ENCODE measurements at regions not wholly inside any gene's neighbourhood (a gene's known extent, or its start where the extent isn't known, plus 50 kb on each side); places are given as distances from the start of the nearest gene placed in this dataset.
A peak's percentile ranks its signal among the peaks of the same experiment; 100 is the strongest.

DNA sequence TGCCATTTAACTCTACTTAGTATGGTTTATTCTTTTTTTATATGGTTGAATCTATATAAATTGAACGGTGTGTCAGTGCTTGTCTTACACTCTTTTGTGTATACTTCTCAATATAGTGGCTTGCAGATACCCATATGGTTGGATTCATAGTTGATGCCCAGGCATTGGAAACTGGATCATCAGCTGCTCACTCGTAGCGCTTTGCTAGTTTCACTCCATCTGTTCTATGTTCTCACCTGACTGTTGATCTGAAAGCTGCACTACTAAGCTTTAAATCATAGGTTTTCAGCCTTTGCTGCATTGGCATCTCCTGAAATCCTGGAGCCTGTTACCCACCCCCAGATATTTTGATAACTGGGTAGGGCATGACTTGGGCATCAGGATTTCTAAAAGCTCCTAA, 121.6 kb upstream of the DCLK2 start:
- TF ChIP-seq, protein P1, sequence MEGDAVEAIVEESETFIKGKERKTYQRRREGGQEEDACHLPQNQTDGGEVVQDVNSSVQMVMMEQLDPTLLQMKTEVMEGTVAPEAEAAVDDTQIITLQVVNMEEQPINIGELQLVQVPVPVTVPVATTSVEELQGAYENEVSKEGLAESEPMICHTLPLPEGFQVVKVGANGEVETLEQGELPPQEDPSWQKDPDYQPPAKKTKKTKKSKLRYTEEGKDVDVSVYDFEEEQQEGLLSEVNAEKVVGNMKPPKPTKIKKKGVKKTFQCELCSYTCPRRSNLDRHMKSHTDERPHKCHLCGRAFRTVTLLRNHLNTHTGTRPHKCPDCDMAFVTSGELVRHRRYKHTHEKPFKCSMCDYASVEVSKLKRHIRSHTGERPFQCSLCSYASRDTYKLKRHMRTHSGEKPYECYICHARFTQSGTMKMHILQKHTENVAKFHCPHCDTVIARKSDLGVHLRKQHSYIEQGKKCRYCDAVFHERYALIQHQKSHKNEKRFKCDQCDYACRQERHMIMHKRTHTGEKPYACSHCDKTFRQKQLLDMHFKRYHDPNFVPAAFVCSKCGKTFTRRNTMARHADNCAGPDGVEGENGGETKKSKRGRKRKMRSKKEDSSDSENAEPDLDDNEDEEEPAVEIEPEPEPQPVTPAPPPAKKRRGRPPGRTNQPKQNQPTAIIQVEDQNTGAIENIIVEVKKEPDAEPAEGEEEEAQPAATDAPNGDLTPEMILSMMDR (IDR thresholded peaks at IDR 0.05; ENCODE audit: unreplicated experiment): no peak
- peaks cover 1% of the 10 kb centered on the region for H3K4me1 Mint-ChIP-seq (ENCODE audit: insufficient read depth, unreplicated experiment)
- ChIA-PET POLR2A (no interaction called here), CTCF (interaction anchor here (0.5 kb wide), 1 partner anchor 186 kb away, joined by 5 read pairs; no protein-coding TSS in a partner anchor)
- intact Hi-C loops (cut with micrococcal nuclease): no loop called here
- no peaks in the 10 kb centered on the region for H3K36me3 Mint-ChIP-seq (ENCODE audit: insufficient read depth, unreplicated experiment)
- no peak overlapping the region for H3K27ac Mint-ChIP-seq (ENCODE audit: low read depth, unreplicated experiment)
- DNase-seq (ENCODE audit: unreplicated experiment): no peak
- no peaks in the 10 kb centered on the region for H3K9me3 Mint-ChIP-seq (ENCODE audit: unreplicated experiment)
- H3K27me3 Mint-ChIP-seq (ENCODE audit: insufficient read depth, unreplicated experiment): no peaks in the 10 kb centered on the region
- no peak overlapping the region for H3K4me3 Mint-ChIP-seq (ENCODE audit: unreplicated experiment)
- BruUV-seq (replicated peaks): no TSS peak

DNA sequence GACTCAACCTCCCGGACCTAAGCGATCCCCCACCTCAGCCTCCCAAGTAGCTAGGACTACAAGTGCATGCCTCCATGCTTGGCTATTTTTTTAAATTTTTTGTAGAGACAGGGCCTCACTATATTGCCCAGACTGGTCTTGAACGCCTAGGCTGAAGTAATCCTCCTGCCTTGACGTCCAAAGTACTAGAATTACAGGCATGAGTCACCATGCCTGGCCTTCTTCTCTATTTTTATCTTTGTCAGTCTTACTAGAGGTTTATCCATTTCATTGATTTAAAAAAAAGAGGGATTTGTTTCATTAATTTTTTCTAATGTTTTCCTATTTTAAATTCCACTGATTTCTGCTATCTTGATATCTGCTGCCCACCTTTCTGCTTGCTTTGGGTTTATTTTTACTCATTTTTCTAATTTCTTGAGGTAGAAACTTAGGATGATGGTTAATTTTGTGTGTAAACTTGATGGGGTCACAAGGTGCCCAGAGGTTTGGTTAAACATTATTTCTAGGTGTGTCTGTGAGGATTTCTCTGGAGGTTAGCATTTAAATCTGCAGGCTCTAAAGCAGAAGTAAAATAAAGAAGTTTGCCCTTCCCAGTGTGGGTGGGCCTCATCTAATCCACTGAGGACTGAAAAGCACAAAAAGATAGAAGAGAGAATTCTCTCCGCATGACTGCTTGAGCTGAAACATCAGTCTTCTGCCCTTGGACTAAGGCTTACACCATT, 116.2 kb upstream of the DCLK2 start:
- DNase-seq (ENCODE audit: unreplicated experiment): peak; percentile 52
- Mint-ChIP-seq H3K9me3 (ENCODE audit: unreplicated experiment) (no peaks in the 10 kb centered on the region), H3K36me3 (ENCODE audit: insufficient read depth, unreplicated experiment) (no peaks in the 10 kb centered on the region), H3K27ac (ENCODE audit: low read depth, unreplicated experiment) (no peak overlapping the region), H3K4me1 (ENCODE audit: insufficient read depth, unreplicated experiment) (peaks cover 6% of the 10 kb centered on the region), H3K27me3 (ENCODE audit: insufficient read depth, unreplicated experiment) (no peaks in the 10 kb centered on the region), H3K4me3 (ENCODE audit: unreplicated experiment) (no peak overlapping the region)
- POLR2A ChIA-PET: no interaction called here
- intact Hi-C loops (cut with micrococcal nuclease): no loop called here
- TF ChIP-seq, protein P1 (IDR thresholded peaks at IDR 0.05; ENCODE audit: unreplicated experiment): no peak
- CTCF ChIA-PET: interaction anchor here (0.6 to 0.9 kb wide), 2 partner anchors 46 to 281 kb away, joined by 3 read pairs; no protein-coding TSS in a partner anchor
- BruUV-seq (replicated peaks): no TSS peak

DNA sequence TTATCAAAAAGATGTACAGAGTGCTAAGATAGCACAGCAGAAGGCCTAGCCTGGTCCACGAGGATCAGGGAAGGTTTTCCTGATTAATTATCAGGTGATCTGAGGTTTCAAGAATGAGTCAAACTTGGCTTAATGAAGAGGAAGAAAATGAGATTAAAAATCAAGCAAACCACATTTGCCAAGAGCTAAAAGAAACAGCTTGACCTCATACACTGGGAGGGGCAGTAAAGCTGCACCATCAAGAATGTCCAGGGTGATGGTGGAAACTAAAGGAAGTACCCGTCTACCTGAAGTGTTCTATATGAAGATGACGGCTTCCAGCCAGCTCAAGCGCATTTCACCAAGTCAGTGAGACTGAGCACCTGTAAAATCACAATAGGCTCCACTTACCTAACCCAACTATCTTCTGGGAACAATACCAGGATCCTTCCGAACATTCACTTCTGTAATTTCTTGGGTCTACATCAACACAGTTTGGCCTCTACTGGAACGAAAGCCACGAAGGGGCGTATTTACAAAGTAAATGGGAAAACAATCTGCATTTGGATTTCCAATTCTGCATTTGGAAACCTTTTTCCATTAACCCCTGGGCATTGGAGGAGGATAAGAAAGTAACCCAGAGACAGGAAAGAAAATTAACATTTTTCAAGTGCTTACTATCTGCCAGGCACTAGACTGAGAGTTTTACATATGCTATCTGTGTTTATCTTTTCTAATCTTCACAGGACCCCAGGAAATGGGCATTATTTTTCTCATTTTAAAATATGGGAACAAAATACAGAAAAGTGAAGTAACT, 114.0 kb upstream of the DCLK2 start:
- TF ChIP-seq, protein P1 (IDR thresholded peaks at IDR 0.05; ENCODE audit: unreplicated experiment): no peak
- no peak overlapping the region for H3K27ac Mint-ChIP-seq (ENCODE audit: low read depth, unreplicated experiment)
- no peaks in the 10 kb centered on the region for H3K27me3 Mint-ChIP-seq (ENCODE audit: insufficient read depth, unreplicated experiment)
- no peaks in the 10 kb centered on the region for H3K36me3 Mint-ChIP-seq (ENCODE audit: insufficient read depth, unreplicated experiment)
- no peaks in the 10 kb centered on the region for H3K9me3 Mint-ChIP-seq (ENCODE audit: unreplicated experiment)
- intact Hi-C loops (cut with micrococcal nuclease): no loop called here
- H3K4me1 Mint-ChIP-seq (ENCODE audit: insufficient read depth, unreplicated experiment): peaks cover 6% of the 10 kb centered on the region
- no peak for DNase-seq (ENCODE audit: unreplicated experiment)
- H3K4me3 Mint-ChIP-seq (ENCODE audit: unreplicated experiment): no peak overlapping the region
- no TSS peak for BruUV-seq (replicated peaks)
- ChIA-PET CTCF (interaction anchor here (1.1 to 2.6 kb wide), 2 partner anchors 16 to 17 kb away, joined by 4 to 14 read pairs; no protein-coding TSS in a partner anchor), POLR2A (no interaction called here)

DNA sequence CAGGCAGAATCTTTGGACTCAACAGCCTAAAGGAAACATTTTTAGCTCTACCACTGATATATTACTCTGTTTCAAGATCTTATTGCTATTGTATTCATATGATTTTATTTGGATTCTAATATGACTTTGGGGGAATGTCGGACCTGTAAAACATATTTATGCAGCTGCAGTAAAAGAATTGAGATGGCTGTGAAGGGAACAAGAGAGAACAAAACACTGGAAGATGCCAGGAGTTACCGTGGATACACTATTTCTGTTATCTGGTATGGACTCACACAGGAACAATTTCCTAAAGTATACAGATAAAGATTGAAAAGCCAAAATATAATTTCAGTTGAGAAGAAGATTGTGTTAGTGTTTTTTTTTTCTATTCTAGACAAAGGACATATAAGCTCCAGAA, 113.0 kb upstream of the DCLK2 start:
- no peak overlapping the region for H3K27ac Mint-ChIP-seq (ENCODE audit: low read depth, unreplicated experiment)
- ChIA-PET CTCF (interaction anchor here (0.7 to 2.6 kb wide), 4 partner anchors 10 to 224 kb away, joined by 3 to 14 read pairs (median 3); no protein-coding TSS in a partner anchor), POLR2A (no interaction called here)
- H3K4me1 Mint-ChIP-seq (ENCODE audit: insufficient read depth, unreplicated experiment): peaks cover 6% of the 10 kb centered on the region
- H3K9me3 Mint-ChIP-seq (ENCODE audit: unreplicated experiment): no peaks in the 10 kb centered on the region
- DNase-seq (ENCODE audit: unreplicated experiment): no peak
- no peaks in the 10 kb centered on the region for H3K27me3 Mint-ChIP-seq (ENCODE audit: insufficient read depth, unreplicated experiment)
- no TSS peak for BruUV-seq (replicated peaks)
- TF ChIP-seq, protein P1 (IDR thresholded peaks at IDR 0.05; ENCODE audit: unreplicated experiment): no peak
- no peaks in the 10 kb centered on the region for H3K36me3 Mint-ChIP-seq (ENCODE audit: insufficient read depth, unreplicated experiment)
- no peak overlapping the region for H3K4me3 Mint-ChIP-seq (ENCODE audit: unreplicated experiment)
- intact Hi-C loops (cut with micrococcal nuclease): no loop called here

Measured in MCF 10A (cell line).